HG03558 (cell line): ENCODE measurements at regions not wholly inside any gene's neighbourhood (a gene's known extent, or its start where the extent isn't known, plus 50 kb on each side); places are given as distances from the start of the nearest gene placed in this dataset.

ENCODE experiments used
- ATAC-seq: cut with Tn5 transposase; IDR thresholded peaks from one replicate; pipeline ENCODE4 v1.9.1; 2021; ENCODE audit warnings: moderate number of reproducible peaks; ENCODE audit not compliant: unreplicated experiment; ENCODE audit errors: extremely low read depth

- ATAC-seq, result no peak
These were observed 63.3 kb upstream of the THSD7A start for GRCh38 chr7:11895337-11895736.

- no peak for ATAC-seq
These were observed 64.7 kb upstream of the THSD7A start for GRCh38 chr7:11896663-11897062.

GRCh38 chr7:11899247-11899646, 67.2 kb upstream of the THSD7A start:
- ATAC-seq, result no peak

GRCh38 chr7:11910253-11910652, 78.3 kb upstream of the THSD7A start:
- no peak for ATAC-seq

- no peak for ATAC-seq
These were observed 79.9 kb upstream of the THSD7A start for GRCh38 chr7:11911900-11912299.

- ATAC-seq, result no peak
These were observed 82.6 kb upstream of the THSD7A start for GRCh38 chr7:11914645-11915044.

- no peak for ATAC-seq
These were observed 91.5 kb upstream of the THSD7A start for GRCh38 chr7:11923376-11923930.

- ATAC-seq, result no peak
These were observed 99.3 kb upstream of the THSD7A start for GRCh38 chr7:11931307-11931706.

GRCh38 chr7:11934796-11935195, 102.8 kb upstream of the THSD7A start:
- ATAC-seq, result no peak

- no peak for ATAC-seq
These were observed 103.9 kb upstream of the THSD7A start for GRCh38 chr7:11935905-11936304.

- no peak for ATAC-seq
These were observed 114.8 kb upstream of the THSD7A start for GRCh38 chr7:11946794-11947193.

GRCh38 chr7:11950281-11950680, 118.3 kb upstream of the THSD7A start:
- no peak for ATAC-seq

- no peak for ATAC-seq
These were observed 118.9 kb upstream of the THSD7A start for GRCh38 chr7:11950942-11951341.

GRCh38 chr7:11951909-11952308, 119.9 kb upstream of the THSD7A start:
- no peak for ATAC-seq

- ATAC-seq, result no peak
These were observed 121.0 kb upstream of the THSD7A start for GRCh38 chr7:11952972-11953371.

GRCh38 chr7:11956991-11957390, 125.0 kb upstream of the THSD7A start:
- no peak for ATAC-seq

- ATAC-seq, result no peak
These were observed 126.0 kb upstream of the THSD7A start for GRCh38 chr7:11957956-11958355.

- no peak for ATAC-seq
These were observed 127.1 kb upstream of the THSD7A start for GRCh38 chr7:11959121-11959520.

- no peak for ATAC-seq
These were observed 128.6 kb upstream of the THSD7A start for GRCh38 chr7:11960621-11961020.

GRCh38 chr7:11969643-11970042, 137.6 kb upstream of the THSD7A start:
- no peak for ATAC-seq

GRCh38 chr7:11970132-11970531, 138.1 kb upstream of the THSD7A start:
- ATAC-seq, result no peak

- no peak for ATAC-seq
These were observed 153.4 kb upstream of the THSD7A start for GRCh38 chr7:11985376-11985775.

GRCh38 chr7:11985971-11986370, 154.0 kb upstream of the THSD7A start:
- ATAC-seq, result no peak
